CD4-positive, alpha-beta T cell treated with Interleukin-2 at 100 ng/mL for 4 hours (primary cell): ENCODE measurements at regions not wholly inside any gene's neighbourhood (a gene's known extent, or its start where the extent isn't known, plus 50 kb on each side); places are given as distances from the start of the nearest gene placed in this dataset.

Source experiments
- DNase-seq: peaks from one replicate; pipeline ENCODE4 v3.0.0-alpha.2; 2020; ENCODE audit warnings: low spot score

DNA sequence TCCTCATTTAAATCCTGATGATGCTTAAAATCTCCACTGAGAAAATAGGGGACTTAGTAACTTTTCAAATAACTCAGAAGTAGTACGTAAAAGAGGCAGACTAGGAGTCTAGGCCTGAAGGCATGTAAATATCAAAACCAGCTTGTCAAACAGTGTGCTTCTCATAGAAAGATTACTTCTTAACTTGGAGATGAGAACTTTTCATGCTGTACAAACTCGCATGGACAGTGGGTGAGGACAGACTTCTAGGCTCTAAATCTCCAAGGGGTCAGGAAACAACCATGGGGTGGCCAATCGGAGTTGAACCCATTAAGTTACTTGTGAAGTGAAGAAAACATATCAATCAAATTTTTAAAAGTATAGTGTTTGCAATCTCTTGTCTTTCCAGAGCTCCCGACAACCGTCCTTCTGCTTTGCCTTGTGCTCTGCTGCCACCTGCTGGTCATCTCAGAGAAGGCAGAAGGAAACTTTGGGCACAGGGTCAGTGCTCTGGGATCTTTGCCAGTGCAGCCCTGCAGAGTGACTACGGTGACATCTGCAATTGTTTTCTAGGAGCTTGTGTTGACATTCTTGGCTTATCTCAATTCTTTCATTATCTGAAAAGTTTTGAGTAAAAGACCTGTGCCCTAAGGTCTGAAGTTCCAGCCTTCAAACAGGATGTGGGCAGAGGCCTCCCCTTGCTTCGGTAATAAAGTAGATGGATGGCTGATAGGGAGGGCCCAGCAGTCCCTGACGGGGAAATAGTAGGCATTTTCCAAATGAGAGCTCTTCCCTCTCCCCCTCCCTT, 105.1 kb upstream of the PDE4B start:
- peak; percentile 77 for DNase-seq

DNA sequence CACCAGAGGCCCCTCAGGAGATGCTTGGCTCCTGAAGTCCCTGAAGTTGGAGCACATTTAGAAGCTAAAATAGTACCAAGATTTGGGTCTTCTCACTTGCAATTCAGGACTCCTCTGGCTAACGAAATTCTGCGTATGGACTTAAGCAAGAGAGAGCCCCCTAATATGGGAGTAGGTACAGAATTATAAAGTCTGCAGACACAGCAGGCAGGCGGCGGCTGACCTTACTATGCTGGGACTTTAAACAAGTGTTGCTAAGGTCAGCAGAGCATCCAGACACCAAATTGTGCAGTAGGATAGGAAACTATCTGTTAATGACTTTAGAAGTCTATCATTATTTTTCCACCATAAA, 104.5 kb upstream of the PDE4B start:
- no peak for DNase-seq

DNA sequence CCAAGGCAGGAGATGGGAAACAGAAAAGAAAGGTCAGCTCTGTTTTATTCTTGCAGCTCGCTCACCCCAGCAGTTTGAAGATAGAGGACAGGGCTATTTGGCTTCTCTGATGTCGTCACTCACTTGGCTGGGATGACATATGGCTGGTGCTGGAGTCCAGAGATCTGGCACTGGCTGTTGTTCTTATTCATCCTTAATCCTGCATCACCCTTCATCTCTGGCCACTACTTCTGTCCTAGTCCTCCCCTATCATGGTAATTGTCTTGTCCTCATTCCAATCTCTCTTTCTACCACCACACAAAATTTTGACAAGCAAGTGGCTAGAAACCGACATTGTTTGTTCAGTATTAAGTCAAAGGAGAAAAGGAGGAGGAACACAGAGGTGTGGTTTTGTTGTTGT, 103.8 kb upstream of the PDE4B start:
- no peak for DNase-seq

DNA sequence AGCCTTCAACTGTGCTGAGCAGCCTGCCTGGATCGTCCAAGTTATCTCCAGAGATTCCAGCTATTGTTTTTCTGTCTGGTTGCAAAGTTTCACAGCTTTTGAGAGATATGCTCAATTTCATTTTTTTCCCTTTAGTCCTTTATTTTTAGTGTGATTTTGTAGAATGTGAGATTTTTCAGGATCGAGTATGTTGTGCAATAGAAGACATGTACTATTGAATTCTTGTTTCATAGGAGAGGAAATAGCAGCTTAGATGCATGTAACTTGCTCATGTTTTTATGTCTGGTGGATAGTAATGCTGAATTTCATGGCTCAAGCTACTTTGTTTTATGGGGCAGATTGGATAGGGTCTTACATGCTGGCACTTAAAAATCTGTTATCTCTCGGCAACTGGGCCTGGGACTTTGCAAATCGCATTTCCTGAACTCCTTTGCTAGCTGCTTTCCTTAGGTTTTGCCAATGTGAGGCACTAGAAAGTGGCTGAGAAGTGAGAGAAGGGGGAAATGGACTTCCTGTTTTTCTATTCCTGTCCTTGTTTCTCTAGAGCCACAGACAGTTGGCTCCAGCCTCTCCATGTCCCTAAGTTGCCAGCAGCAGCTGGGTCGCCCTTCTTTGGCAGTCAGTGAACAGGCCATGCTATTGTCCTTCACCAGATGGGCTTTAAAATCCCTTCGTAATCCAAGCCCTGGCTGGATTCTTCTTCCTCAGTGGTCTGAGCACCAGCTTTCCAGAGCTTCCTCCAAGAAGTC, 101.4 kb upstream of the PDE4B start:
- no peak for DNase-seq

DNA sequence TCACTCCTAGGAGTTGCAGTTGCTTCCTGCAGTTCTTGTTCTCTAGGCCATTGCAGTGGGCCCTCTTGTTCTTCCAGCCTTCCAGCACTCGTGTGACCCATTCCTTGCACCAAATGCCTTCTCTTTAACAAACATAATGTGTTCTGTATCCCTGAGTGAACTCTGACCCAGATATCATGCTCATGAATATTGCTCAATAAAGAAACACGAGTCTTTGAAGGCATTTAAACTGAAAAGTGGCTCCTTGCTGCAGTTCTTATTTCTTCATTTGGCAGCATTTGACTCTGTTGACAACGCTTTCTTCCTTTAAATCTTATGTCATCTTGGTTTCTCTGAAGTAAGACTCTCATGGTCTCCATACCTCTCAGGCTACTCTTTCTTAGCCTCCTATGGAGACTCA, 100.7 kb upstream of the PDE4B start:
- DNase-seq = no peak

DNA sequence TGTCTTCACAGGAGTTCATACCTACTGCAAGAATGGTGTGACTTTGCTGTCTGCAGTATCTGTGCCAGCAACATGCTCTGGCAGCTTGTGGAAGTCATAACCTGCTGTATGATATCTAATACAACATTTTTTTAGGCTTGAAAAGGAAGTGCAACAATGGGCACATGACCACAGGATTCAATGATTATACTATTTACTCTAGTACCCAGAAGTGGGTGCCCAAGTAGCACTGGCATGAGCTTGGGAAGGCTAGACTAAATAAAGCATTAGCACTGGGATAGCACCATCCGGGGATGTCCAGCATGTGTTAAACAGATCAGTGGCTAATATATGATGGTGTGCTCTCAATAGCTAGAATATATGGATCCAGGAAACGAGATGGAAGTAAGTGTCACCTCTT, 98.6 kb upstream of the PDE4B start:
- DNase-seq = no peak

DNA sequence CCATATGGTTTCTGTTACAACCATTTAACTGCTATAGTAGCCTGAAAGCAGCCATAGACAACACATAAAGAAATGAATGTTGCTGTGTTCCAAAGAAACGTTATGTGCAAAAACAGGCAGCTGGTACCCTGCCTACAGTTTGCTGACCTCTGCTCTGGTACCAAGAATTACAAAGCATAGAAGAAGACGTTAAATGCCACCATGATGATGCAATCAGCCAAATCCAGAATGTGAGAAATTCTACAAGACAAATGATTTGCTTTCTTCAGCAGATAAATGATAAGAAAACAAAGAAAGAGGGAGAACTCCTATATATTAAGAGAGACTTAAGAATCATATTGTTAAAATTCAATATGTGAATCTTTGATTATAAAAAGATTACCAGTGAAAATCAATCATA, 97.8 kb upstream of the PDE4B start:
- no peak for DNase-seq

DNA sequence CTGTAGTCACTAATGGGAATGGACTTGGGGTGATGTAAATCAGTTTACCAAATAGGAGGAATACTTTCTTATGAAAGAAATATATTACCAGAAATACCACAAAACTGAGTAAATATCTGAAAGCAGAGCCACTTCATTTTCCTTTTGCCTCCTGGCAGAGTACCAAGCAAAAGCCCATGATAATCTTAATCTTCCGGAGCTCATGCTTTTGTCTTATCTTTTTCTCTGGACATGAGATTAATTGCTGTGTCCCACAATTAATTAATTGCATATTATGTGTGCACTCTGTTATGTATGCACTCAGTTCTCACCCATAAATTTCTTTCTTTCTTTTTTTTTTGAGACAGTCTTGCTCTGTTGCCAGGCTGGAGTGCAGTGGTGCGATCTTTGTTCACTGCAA, 94.1 kb upstream of the PDE4B start:
- DNase-seq = no peak

DNA sequence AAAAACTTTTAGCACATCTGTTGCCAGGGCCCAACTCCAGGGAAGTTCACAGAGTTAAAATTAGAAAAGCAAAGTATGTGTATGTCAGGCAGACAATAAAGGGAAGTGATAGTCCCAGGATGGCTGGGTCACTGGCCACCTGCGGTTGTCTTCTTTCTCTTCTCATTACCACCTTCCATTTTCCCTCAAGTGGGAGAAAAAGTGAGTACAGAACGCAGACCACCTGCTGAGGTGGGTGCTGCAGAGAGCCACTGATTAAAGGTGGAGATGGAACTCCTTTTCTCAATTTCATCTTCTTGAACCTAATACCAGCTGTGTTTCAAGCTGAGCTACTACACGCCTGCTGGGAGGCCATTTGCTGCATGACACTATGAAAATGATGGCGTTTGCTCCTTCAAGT, 88.8 kb upstream of the PDE4B start:
- no peak for DNase-seq

DNA sequence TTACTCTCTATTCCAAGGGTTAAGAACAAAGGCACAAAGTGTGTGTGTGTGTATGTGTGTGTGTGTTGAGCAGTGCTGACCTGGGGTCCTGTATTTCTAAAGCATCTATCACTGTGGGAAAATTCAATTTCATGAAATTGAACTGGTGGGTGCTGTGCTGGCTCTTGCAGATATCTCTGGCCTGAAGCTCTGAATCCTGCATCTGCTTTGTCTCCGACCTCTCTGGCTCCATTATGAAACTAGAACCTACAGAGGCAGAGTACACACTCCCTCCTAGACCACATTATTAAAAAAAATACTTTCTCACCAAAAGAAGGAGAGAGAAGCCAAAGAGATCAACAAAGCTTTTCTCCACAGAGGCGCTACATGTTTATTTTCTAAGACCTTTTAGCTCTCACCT, 88.4 kb upstream of the PDE4B start:
- no peak for DNase-seq

DNA sequence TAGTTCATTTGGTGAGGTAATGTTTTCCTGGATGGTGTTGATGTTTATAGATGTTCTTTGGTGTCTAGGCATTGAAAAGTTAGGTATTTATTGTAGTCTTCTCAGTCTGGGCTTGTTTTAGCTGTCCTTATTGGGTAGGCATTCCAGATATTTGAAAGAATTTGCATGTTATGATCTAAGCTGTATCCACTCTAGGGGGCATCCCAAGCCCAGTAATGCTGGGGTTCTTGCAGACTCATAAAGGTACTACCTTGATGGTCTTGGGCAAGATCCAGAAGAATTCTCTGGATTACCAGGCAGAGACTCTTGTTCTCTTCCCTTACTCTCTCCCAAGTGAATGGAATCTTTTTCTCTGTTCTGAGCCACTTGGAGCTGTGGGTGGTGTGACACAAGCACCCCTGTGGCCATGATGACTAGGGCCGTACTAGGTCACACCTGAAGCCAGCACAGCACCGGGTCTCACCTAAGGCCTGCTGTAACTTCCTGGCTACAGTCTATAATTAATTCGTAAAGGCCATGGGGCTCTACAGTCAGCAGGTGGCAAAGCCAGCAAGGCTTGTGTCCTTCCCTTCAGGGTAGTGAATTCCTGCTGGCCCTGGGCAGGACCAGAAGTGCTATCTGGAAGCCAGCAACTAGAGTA, 74.8 kb upstream of the PDE4B start:
- no peak for DNase-seq

DNA sequence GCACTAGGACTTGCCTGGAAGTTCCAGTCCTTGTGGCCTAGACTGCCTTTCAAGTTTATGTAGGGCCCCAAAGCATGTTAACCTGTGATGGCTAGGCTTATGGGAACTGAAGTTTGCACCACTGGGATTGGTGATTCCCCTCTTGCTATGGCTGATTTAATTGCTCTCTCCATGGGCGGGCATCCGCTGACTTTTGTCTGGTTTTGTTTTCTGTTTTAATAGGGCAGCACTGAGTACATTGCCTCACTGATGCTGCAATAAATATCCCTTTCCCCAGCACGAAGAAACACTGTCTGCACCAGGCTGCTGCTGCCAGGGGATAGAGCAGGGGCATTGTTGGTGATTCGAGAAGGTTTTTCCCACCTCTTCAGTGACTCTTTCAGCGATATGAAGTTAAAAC, 73.3 kb upstream of the PDE4B start:
- no peak for DNase-seq

DNA sequence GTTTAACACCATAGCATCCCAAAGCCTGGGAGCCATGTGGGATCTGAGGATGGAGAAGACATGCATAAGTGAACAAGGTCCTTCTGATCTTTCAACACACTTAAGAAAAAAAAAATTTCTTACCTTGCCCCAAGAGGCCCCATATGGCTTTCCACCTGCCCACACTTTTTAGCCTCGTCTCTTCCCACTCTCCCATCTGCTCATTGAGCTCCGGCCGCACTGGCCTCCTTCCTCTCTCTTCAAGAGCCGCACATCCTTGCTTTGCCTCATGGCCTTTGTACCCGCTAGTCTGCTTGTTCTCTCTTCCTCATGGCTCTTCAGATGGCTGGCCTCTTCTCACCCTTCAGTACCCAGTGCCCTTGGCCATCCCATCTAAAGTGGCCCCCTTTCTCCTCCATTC, 70.2 kb upstream of the PDE4B start:
- no peak for DNase-seq

DNA sequence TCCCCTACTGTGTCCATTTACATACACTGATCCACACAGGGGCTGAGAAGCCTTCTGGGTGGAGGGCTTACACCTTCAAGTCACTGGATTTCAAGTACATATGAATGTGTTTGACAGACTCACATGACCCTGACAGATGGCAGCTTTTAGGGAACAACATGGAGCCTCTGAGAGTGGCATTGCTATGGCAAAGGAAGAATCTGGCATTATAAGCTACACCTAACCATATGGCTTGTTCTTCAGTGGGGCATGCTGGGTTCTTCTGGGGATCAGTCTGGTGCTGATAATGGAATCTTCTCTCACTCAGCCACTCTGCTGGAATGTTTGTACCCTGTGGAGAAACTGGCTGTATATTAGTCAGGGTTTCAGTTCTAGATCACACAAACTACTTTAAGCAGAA, 68.5 kb upstream of the PDE4B start:
- DNase-seq = no peak

DNA sequence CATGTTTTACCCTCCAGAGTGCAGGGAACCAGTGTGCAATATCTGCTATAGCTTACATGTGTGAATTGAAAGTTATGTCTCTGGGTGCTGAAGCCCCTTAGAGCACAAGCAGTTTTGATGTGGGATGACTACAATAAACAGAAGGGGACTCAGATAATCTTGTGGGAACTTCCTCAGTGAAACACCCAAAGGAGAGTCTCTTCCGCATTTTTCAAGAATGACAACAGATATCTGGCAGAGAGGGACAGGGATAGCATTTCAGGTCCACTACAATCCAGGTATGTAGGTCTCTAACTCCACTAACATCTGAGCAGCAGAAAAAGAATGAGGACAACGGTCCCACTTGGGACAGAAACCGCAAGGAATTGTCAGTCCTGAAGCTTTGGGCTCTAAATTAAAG, 67.6 kb upstream of the PDE4B start:
- DNase-seq = no peak

DNA sequence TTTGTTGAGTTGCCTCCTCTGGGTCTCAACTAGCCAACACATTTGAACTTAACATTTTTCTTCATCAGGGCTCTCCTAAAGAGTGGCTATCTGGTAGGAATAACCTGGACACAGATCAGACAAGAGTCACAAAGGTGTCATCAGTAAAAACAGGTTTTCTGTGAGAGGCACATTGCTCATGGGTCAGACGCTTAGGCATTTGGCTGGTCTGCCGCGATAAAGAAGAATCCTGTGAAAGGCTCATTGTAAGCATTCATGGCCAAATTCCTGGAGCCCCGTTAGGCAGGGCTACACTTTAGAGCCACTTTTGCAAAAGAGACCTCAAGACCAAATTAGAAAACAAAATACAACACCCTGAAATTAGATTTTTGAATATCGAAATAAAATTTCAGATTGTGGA, 64.2 kb upstream of the PDE4B start:
- DNase-seq = no peak

DNA sequence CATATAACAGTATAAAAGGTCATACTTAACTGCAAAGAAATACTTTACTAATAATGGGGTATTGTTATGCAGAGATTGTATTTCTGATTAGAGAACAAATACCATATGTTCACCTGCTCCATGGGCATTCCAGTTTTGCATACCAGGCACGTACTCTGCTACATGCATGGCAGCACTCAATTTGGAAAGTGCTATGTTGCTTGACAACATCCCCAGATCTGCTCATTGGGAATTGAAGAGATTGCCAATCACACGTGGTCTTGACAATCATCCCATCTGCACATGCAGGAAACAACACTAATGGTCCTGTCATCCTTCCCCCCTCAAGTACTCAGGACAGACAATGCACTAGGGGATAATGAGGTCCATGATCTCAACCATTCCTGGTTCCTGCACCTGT, 63.4 kb upstream of the PDE4B start:
- DNase-seq = no peak

DNA sequence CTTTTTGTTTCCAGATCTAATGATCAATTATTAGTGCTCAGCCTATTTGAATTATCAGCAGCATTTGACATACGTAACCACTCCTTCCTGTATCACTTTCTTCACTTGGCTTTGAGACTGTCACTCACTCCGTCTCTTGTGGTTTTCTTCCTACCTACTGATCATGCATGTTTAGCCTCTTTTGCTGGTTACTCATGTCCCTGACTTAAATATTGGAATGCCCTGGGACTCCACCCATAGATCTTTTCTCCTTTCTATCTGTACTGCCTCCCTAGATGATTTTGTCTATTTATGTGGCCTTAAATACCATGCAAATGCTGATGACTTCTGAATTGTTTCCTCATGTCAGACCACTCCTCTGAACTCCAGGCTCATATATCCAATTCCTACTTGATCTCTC, 57.7 kb upstream of the PDE4B start:
- DNase-seq = no peak

DNA sequence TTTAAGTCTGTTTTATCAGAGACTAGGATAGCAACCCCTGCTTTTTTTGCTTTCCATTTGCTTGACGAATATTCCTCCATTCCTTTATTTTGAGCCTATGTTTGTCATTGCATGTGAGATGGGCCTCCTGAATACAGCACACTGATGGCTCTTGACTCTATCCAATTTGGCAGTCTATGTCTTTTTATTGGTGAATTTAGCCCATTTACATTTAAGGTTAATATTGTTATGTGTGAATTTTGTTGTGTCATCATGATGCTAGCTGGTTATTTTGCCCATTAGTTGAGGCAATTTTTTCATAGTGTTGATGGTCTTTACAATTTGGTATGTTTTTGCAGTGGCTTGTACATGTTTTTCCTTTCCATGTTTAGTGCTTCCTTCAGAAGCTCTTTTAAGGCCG, 50.7 kb upstream of the PDE4B start:
- DNase-seq = no peak
